ENCODE measurements at regions not wholly inside any gene's neighbourhood (a gene's known extent, or its start where the extent isn't known, plus 50 kb on each side); places are given as distances from the start of the nearest gene placed in this dataset.

DNA sequence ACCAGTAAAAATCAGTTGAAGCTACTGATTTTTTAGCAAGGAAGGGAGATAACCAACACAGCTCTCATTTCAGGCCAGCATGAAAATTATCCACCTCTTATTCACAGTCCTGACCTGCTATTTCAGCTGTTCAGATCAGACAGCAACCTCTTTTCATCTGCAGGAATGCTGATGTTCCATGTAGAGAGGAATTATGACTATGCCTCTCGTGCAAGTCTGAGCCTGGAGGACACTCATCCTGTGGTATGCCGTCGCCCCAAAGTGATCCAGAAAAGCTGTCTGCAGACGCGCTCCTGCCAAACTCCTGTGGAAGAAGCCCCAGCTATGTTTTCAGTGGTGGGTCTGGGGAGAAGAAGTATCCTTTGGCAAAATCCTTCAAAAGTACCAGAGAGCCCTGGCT lies 563.5 kb upstream of the SLITRK1 start:
- TF ChIP-seq, protein P1, sequence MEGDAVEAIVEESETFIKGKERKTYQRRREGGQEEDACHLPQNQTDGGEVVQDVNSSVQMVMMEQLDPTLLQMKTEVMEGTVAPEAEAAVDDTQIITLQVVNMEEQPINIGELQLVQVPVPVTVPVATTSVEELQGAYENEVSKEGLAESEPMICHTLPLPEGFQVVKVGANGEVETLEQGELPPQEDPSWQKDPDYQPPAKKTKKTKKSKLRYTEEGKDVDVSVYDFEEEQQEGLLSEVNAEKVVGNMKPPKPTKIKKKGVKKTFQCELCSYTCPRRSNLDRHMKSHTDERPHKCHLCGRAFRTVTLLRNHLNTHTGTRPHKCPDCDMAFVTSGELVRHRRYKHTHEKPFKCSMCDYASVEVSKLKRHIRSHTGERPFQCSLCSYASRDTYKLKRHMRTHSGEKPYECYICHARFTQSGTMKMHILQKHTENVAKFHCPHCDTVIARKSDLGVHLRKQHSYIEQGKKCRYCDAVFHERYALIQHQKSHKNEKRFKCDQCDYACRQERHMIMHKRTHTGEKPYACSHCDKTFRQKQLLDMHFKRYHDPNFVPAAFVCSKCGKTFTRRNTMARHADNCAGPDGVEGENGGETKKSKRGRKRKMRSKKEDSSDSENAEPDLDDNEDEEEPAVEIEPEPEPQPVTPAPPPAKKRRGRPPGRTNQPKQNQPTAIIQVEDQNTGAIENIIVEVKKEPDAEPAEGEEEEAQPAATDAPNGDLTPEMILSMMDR (IDR thresholded peaks at IDR 0.05): no peak

DNA sequence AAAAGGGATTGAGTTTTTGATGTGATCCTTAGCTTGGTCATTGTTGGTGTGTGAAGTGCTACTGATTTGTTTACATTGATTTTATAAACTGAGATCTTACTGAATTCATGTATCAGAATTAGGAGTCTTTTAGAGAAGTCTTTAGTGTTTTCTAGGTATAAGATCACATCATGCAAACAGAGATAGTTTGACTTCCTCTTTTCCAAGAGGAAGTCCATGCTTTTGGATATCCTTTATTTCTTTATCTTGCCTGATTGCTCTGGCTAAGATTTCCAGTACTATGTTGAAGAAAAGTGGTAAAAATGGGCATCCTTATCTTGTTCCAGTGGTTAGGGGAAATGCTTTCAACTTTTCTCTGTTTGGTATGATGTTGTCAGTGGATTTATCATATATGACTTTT lies 561.2 kb upstream of the SLITRK1 start:
- TF ChIP-seq, protein P1 (IDR thresholded peaks at IDR 0.05): no peak

DNA sequence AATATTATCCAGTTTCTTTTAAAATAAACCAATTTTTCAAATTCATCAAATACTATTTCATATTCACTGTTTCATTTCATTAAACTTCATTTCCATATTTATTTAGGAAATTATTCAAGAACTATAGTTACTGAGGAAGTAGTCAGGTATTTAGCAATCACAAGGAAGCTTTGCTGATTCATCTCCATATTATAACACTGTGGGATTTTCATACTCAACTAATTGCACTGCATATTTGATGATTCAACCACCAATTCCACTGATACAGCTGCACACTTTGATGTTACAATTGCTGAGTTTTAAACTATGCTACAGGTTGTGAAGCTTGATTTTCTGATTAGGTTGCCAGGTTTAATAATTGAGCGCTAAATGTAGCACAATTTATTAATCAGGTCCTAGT lies 556.8 kb upstream of the SLITRK1 start:
- TF ChIP-seq, protein P1 (IDR thresholded peaks at IDR 0.05): no peak

DNA sequence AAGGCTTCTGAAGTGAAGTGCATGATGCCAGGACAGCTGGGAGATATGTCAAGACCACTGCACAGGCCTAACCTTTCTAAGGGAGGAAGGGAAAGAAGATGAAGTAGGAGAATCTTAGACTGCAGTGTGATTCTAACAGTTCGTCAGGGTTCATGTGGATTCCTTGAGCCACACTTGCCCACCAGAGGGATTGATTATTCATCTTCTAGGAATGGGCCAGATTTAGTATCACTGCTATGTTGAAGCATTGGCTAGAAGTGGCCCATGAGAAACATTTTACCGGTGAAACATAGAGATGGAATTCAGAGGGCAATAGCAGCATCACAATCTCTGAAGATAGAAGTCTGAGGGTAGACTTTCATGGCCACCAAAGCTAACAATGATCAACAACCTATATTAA lies 550.8 kb upstream of the SLITRK1 start:
- TF ChIP-seq, protein P1 (IDR thresholded peaks at IDR 0.05): no peak

DNA sequence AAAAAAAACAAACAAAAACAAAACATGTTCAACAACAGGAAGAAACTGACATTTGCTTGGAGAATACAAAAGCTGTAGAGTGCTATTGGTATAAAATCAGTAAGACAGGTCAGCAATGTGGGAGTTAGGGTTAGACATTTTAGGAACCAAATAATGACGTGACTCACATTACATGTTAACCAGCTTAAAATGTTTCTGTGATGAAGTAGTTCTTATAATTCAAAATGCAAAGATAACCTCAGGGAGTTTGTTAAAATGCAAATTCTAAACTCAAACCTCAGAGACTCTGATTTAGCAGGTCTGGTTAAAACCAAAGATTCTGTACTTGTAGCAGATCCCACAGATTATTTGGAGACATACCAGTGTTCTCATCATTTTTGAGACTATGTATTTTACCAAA lies 549.4 kb upstream of the SLITRK1 start:
- TF ChIP-seq, protein P1 (IDR thresholded peaks at IDR 0.05): no peak

DNA sequence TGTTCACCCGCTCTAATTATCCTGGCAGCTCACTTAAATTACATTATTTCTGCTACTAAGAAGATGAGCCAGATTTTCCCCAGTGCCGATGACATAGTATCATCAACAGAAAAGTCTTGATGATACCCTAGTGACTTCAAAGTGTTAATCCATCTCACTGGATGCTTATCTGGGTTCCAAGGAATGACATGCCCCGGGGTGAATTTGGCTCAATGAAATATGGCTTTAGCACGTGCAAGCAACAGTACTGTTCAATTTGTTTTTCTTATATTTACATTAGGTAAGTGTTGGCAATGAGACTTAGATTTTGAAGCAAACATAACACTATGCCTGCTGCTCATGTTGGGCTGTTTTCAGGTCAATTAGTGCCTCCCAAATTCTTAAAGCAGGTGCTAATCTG lies 548.2 kb upstream of the SLITRK1 start:
- TF ChIP-seq, protein P1 (IDR thresholded peaks at IDR 0.05): no peak

DNA sequence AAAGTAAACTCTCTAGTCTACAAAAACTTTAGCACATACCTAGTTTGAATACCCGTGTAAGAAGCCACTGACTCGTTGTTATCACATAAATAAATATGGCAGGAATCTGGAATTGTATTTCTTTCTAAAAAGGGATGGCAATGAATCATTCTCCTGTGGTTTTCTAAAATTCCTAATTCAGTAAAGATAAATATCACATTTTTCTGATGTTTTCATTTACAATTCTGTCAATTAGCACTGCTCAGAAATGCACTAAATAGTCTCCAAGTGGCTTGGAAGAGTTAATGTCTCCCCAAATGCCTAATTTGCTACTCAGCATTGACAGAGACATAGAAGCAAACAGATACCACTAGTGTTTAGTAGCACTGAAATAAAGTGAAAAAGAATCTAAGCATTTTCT lies 547.7 kb upstream of the SLITRK1 start:
- TF ChIP-seq, protein P1 (IDR thresholded peaks at IDR 0.05): no peak

DNA sequence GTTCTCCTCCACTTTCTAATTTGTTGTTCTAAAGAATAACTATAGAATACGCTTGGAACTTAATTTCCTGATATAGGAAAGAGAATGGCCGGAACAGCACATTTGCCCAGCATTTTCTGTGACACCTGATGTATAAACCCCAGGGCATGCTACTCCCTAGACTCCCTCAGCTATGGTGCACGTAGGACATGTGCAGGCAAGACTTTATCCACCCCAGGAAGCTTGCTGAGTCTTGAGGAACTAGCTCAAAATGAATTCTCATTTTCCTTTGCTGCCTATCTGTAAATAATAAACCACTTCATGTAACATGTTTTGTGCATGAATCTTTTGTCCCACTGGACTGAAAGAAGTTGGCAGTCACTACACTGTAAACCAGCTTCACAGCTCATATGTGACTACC lies 535.8 kb upstream of the SLITRK1 start:
- TF ChIP-seq, protein P1 (IDR thresholded peaks at IDR 0.05): no peak

Measured in LNCAP (cell line).